Esophagus squamous epithelium (tissue), 4 donors: ENCODE measurements at regions not wholly inside any gene's neighbourhood (a gene's known extent, or its start where the extent isn't known, plus 50 kb on each side); places are given as distances from the start of the nearest gene placed in this dataset.

Experiments used
- POLR2A ChIP-seq, 4 donors: fragments of 450-650 bp; IDR thresholded peaks; one replicate each; pipeline ENCODE4 v1.6.1; 2017; ENCODE audit warnings: antibody characterized with exemption in 4 of 4, mild to moderate bottlenecking in 4 of 4, moderate library complexity in 3 of 4
- TF ChIP-seq, protein P1 (sequence below), 6 experiments: fragments of 450-650 bp in 4 of 6; fragments of 200-600 bp in 2 of 6; sonication (generic) in 2 of 6; IDR thresholded peaks; one replicate each; pipeline ENCODE4 v1.5.1; 2016 to 2019; ENCODE audit warnings: antibody characterized with exemption in 6 of 6, mild to moderate bottlenecking in 4 of 6, moderate library complexity in 4 of 6

GRCh38 chrX:148337873-148338272 is 162.5 kb upstream of the AFF2 start:
- TF ChIP-seq, protein P1, sequence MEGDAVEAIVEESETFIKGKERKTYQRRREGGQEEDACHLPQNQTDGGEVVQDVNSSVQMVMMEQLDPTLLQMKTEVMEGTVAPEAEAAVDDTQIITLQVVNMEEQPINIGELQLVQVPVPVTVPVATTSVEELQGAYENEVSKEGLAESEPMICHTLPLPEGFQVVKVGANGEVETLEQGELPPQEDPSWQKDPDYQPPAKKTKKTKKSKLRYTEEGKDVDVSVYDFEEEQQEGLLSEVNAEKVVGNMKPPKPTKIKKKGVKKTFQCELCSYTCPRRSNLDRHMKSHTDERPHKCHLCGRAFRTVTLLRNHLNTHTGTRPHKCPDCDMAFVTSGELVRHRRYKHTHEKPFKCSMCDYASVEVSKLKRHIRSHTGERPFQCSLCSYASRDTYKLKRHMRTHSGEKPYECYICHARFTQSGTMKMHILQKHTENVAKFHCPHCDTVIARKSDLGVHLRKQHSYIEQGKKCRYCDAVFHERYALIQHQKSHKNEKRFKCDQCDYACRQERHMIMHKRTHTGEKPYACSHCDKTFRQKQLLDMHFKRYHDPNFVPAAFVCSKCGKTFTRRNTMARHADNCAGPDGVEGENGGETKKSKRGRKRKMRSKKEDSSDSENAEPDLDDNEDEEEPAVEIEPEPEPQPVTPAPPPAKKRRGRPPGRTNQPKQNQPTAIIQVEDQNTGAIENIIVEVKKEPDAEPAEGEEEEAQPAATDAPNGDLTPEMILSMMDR (IDR thresholded peaks at IDR 0.05), result no peak
- no peak for TF ChIP-seq POLR2A (IDR thresholded peaks at IDR 0.05)
